OCI-LY3 (cell line): ENCODE measurements at regions not wholly inside any gene's neighbourhood (a gene's known extent, or its start where the extent isn't known, plus 50 kb on each side); places are given as distances from the start of the nearest gene placed in this dataset.

Experiments used
- EZH2phosphoT487 ChIP-seq: fragments of 200-600 bp; shearing (Covaris generic); IDR thresholded peaks from 2 replicates; pipeline ENCODE4 v1.6.1; 2018; ENCODE audit warnings: antibody characterized with exemption, mixed run types, low read depth
- TF ChIP-seq, protein P1 (sequence below): fragments of 200-600, 300-600 bp; sonication (generic); IDR thresholded peaks from 2 replicates; pipeline ENCODE4 v1.5.1; 2014; ENCODE audit warnings: antibody characterized with exemption, low read length, low read depth

DNA sequence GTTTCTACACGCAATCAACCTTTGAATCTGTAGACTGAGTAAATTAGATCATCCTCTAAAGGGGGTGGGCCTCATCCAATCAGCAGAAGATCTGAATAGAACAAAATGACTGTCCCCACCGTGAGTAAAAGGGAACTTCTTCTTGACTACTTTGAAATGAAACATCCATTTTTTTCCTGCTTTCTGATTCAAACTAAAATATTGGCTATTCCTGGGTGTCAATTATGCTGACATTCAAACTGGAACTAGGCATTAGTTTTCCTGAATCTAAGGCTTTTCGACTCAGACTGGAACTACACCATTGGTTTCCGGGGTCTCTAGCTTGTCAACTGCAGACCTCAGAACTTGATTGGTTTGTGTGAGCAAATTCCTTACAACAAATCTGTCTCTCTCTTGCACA is 772.2 kb upstream of the CDH10 start:
- TF ChIP-seq, protein P1, sequence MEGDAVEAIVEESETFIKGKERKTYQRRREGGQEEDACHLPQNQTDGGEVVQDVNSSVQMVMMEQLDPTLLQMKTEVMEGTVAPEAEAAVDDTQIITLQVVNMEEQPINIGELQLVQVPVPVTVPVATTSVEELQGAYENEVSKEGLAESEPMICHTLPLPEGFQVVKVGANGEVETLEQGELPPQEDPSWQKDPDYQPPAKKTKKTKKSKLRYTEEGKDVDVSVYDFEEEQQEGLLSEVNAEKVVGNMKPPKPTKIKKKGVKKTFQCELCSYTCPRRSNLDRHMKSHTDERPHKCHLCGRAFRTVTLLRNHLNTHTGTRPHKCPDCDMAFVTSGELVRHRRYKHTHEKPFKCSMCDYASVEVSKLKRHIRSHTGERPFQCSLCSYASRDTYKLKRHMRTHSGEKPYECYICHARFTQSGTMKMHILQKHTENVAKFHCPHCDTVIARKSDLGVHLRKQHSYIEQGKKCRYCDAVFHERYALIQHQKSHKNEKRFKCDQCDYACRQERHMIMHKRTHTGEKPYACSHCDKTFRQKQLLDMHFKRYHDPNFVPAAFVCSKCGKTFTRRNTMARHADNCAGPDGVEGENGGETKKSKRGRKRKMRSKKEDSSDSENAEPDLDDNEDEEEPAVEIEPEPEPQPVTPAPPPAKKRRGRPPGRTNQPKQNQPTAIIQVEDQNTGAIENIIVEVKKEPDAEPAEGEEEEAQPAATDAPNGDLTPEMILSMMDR, result no peak
- TF ChIP-seq EZH2phosphoT487, result no peak
